ENCODE measurements at regions not wholly inside any gene's neighbourhood (a gene's known extent, or its start where the extent isn't known, plus 50 kb on each side); places are given as distances from the start of the nearest gene placed in this dataset.
"Not testable (repeated sequence)": the region's sequence is repeated elsewhere in the genome, so short reads cannot be mapped to it uniquely, and the experiment has no call there.

GRCh38 chr14:71384007-71384845, 477.0 kb downstream of the PCNX1 start:
- DNase-seq (ENCODE audit: extremely low spot score), result no peak
- H3K27ac ChIP-seq (ENCODE audit: low read depth), result no peak overlapping the region
- no peaks in the 10 kb centered on the region for H3K4me1 ChIP-seq (ENCODE audit: insufficient read depth)
- no peak overlapping the region for H3K4me3 ChIP-seq (ENCODE audit: low read depth, low read length)
- 91% methylated on average over 10 of the region's 10 CpGs for WGBS
- H3K36me3 ChIP-seq (ENCODE audit: insufficient read depth), result no peaks in the 10 kb centered on the region

GRCh38 chr14:71387753-71388152, 480.5 kb downstream of the PCNX1 start:
- Histone ChIP-seq H3K4me3 (ENCODE audit: low read depth, low read length) (no peak overlapping the region), H3K27ac (ENCODE audit: low read depth) (no peak overlapping the region), H3K36me3 (ENCODE audit: insufficient read depth) (no peaks in the 10 kb centered on the region), H3K4me1 (ENCODE audit: insufficient read depth) (no peaks in the 10 kb centered on the region)
- WGBS, result 95% methylated on average over 3 of the region's 3 CpGs
- no peak for DNase-seq (ENCODE audit: extremely low spot score)

DNA sequence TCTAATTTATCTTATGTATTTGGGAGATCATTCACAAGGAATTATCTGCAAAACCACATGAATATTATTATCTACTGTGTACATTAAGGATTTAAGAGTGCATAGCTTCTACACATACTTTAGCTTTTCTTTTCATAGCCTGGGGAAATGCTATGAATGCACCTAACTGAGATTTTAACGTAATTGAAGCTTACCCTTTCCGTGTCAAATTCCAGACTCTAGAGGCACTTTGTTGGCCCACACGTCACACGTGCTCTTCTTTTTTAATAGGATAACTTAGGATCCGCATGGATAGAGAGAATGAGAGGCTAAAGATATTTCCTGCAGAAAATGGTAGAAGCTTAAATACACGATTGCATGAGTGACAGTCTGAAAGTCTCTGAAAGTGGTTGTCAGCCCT, 481.1 kb downstream of the PCNX1 start:
- 67% methylated on average over 6 of the region's 6 CpGs for WGBS
- no peaks in the 10 kb centered on the region for H3K36me3 ChIP-seq (ENCODE audit: insufficient read depth)
- H3K27ac ChIP-seq (ENCODE audit: low read depth), result no peak overlapping the region
- no peaks in the 10 kb centered on the region for H3K4me1 ChIP-seq (ENCODE audit: insufficient read depth)
- DNase-seq (ENCODE audit: extremely low spot score), result no peak
- H3K4me3 ChIP-seq (ENCODE audit: low read depth, low read length), result no peak overlapping the region

DNA sequence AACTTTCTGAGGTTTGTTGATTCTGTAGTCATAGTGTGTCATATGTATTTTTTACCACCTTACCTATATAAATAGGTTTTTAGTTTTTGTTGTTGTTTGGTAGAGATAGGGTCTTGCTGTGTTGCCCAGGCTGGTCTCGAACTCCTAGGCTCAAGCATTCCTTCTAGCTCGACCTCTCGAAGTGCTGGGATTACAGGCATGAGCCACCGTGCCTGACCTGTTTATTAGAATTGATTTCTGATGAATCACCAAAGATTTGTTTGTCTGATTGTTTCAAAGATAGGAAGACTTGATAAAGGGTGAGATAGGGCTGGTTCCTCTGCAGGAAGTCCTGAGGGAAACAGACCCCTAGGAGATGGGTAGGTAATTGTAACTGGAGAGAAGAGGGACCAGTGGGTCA, 481.6 kb downstream of the PCNX1 start:
- Histone ChIP-seq H3K36me3 (ENCODE audit: insufficient read depth) (no peaks in the 10 kb centered on the region), H3K27ac (ENCODE audit: low read depth) (no peak overlapping the region), H3K4me3 (ENCODE audit: low read depth, low read length) (no peak overlapping the region), H3K4me1 (ENCODE audit: insufficient read depth) (no peaks in the 10 kb centered on the region)
- DNase-seq (ENCODE audit: extremely low spot score), result no peak
- WGBS, result 77% methylated on average over 4 of the region's 4 CpGs

- no peaks in the 10 kb centered on the region for H3K36me3 ChIP-seq (ENCODE audit: insufficient read depth)
- no peak overlapping the region for H3K4me3 ChIP-seq (ENCODE audit: low read depth, low read length)
- DNase-seq (ENCODE audit: extremely low spot score), result no peak
- WGBS, result 79% methylated on average over 2 of the region's 2 CpGs
- H3K4me1 ChIP-seq (ENCODE audit: insufficient read depth), result no peaks in the 10 kb centered on the region
- H3K27ac ChIP-seq (ENCODE audit: low read depth), result no peak overlapping the region
Measured at GRCh38 chr14:71394386-71394785, 487.1 kb downstream of the PCNX1 start.

- Histone ChIP-seq H3K27ac (ENCODE audit: low read depth) (no peak overlapping the region), H3K36me3 (ENCODE audit: insufficient read depth) (no peaks in the 10 kb centered on the region), H3K4me1 (ENCODE audit: insufficient read depth) (no peaks in the 10 kb centered on the region), H3K4me3 (ENCODE audit: low read depth, low read length) (no peak overlapping the region)
- WGBS, result 94% methylated on average over 5 of the region's 5 CpGs
- no peak for DNase-seq (ENCODE audit: extremely low spot score)
Measured at GRCh38 chr14:71395151-71395604, 487.9 kb downstream of the PCNX1 start.

GRCh38 chr14:71395636-71396035, 488.4 kb downstream of the PCNX1 start:
- no peak overlapping the region for H3K27ac ChIP-seq (ENCODE audit: low read depth)
- H3K4me3 ChIP-seq (ENCODE audit: low read depth, low read length), result no peak overlapping the region
- 88% methylated on average over 2 of the region's 2 CpGs for WGBS
- no peaks in the 10 kb centered on the region for H3K36me3 ChIP-seq (ENCODE audit: insufficient read depth)
- no peak for DNase-seq (ENCODE audit: extremely low spot score)
- no peaks in the 10 kb centered on the region for H3K4me1 ChIP-seq (ENCODE audit: insufficient read depth)

GRCh38 chr14:71396050-71396677, 488.9 kb downstream of the PCNX1 start:
- H3K27ac ChIP-seq (ENCODE audit: low read depth), result no peak overlapping the region
- H3K4me3 ChIP-seq (ENCODE audit: low read depth, low read length), result no peak overlapping the region
- 97% methylated on average over 3 of the region's 3 CpGs for WGBS
- H3K4me1 ChIP-seq (ENCODE audit: insufficient read depth), result no peaks in the 10 kb centered on the region
- no peaks in the 10 kb centered on the region for H3K36me3 ChIP-seq (ENCODE audit: insufficient read depth)
- no peak for DNase-seq (ENCODE audit: extremely low spot score)

DNA sequence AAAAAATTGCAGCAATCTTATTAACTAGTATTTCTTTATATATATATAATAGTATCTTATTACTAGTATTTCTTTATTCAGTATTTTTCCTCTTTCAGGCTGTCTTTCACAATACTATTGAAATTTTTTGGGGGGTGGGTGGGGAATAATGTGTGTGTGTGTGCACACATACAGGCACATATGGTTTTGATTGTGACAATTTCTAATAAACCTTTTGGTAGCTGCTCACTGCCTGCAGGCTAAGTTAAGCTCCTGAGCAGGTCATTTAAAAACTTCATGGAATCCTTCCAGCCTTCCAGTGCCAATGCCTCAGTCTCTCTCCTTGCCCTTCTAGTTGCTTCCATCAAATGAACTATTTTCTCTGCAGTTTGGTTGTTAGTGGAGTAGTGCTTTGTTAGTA, 490.1 kb downstream of the PCNX1 start:
- Histone ChIP-seq H3K4me1 (ENCODE audit: insufficient read depth) (no peaks in the 10 kb centered on the region), H3K4me3 (ENCODE audit: low read depth, low read length) (no peak overlapping the region), H3K27ac (ENCODE audit: low read depth) (no peak overlapping the region), H3K36me3 (ENCODE audit: insufficient read depth) (no peaks in the 10 kb centered on the region)
- no peak for DNase-seq (ENCODE audit: extremely low spot score)

- Histone ChIP-seq H3K4me1 (ENCODE audit: insufficient read depth) (no peaks in the 10 kb centered on the region), H3K4me3 (ENCODE audit: low read depth, low read length) (no peak overlapping the region), H3K27ac (ENCODE audit: low read depth) (no peak overlapping the region), H3K36me3 (ENCODE audit: insufficient read depth) (no peaks in the 10 kb centered on the region)
- no peak for DNase-seq (ENCODE audit: extremely low spot score)
- WGBS, result 94% methylated on average over 3 of the region's 3 CpGs
Measured at GRCh38 chr14:71398450-71398849, 491.2 kb downstream of the PCNX1 start.

DNA sequence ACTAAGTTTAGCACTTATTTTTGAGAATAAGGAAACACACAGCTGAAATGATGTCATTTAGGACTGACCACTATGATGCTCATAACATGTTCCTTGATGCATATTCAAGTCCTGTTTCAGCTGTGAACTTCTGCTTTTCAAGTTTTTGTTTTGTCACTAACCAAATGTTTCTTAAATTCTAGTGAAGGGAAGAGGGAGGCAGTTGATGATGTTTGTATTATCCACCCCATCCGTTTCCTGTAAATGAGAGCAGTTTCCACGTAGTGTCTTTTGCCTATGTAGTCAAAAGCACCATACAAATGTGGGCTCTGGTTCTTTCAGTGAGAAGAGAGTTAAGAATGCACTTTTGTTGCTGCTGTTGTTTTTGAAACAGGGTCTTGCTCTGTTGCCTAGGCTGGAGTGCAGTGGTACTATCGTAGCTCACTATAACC, 491.8 kb downstream of the PCNX1 start:
- Histone ChIP-seq H3K27ac (ENCODE audit: low read depth) (no peak overlapping the region), H3K4me1 (ENCODE audit: insufficient read depth) (no peaks in the 10 kb centered on the region), H3K36me3 (ENCODE audit: insufficient read depth) (no peaks in the 10 kb centered on the region), H3K4me3 (ENCODE audit: low read depth, low read length) (no peak overlapping the region)
- 65% methylated on average over 3 of the region's 3 CpGs for WGBS
- no peak for DNase-seq (ENCODE audit: extremely low spot score)

DNA sequence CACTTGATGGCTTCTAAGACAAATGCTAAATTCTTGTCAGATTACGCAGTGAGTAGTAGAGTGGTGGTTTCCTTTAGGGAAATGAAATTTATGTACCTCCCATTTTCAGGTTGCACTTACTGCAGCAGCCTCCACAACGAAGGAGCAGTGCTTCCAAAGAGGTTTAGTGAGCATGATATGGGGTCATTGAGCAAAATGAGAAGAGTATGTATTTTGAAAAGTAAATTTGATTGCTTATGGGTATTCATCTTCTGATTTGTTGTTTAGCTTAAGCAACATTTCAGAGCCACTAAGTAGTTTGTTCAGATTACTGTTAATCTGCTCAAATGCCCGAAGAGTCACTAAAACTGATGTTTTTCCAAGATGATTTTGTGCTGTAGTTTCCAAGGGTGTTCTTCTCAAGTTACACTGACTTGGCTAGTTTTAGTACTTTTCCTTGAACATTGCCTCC, 493.6 kb downstream of the PCNX1 start:
- H3K4me3 ChIP-seq (ENCODE audit: low read depth, low read length), result no peak overlapping the region
- no peaks in the 10 kb centered on the region for H3K4me1 ChIP-seq (ENCODE audit: insufficient read depth)
- 58% methylated on average over 3 of the region's 3 CpGs for WGBS
- no peaks in the 10 kb centered on the region for H3K36me3 ChIP-seq (ENCODE audit: insufficient read depth)
- H3K27ac ChIP-seq (ENCODE audit: low read depth), result no peak overlapping the region
- no peak for DNase-seq (ENCODE audit: extremely low spot score)

GRCh38 chr14:71402415-71402814, 495.2 kb downstream of the PCNX1 start:
- 92% methylated on average over 3 of the region's 3 CpGs for WGBS
- not testable (repeated sequence) for DNase-seq (ENCODE audit: extremely low spot score); H3K27ac ChIP-seq (ENCODE audit: low read depth); H3K4me1 ChIP-seq (ENCODE audit: insufficient read depth); H3K36me3 ChIP-seq (ENCODE audit: insufficient read depth); H3K4me3 ChIP-seq (ENCODE audit: low read depth, low read length)

DNA sequence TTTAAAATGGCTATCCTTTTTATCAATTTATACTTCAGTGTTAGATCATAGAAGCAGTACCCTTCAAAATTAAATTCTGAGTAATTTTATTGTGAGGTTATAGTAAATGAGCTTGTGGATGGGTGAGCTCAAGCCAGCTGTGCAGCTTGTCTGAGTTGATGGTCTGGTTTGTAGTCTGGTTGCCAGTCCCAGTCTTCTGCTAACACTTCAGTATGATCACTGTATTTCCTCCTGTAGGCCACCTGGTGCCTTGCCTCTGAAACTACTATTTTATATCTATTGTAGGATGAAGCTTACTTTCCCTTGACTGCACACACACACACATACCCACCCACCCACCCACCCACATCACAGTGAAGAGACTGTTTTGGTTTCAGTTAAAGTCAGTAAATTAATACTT, 496.4 kb downstream of the PCNX1 start:
- no peak for DNase-seq (ENCODE audit: extremely low spot score)
- H3K4me3 ChIP-seq (ENCODE audit: low read depth, low read length), result no peak overlapping the region
- no peaks in the 10 kb centered on the region for H3K4me1 ChIP-seq (ENCODE audit: insufficient read depth)
- no peaks in the 10 kb centered on the region for H3K36me3 ChIP-seq (ENCODE audit: insufficient read depth)
- no peak overlapping the region for H3K27ac ChIP-seq (ENCODE audit: low read depth)
